Ovary (tissue), 7 donors: ENCODE measurements at regions not wholly inside any gene's neighbourhood (a gene's known extent, or its start where the extent isn't known, plus 50 kb on each side); places are given as distances from the start of the nearest gene placed in this dataset. TPM values are rescaled to one million over a fixed set of nuclear protein-coding genes. Genes with fewer than 3 reads are reported as not detected.

Experiments used
- DNase-seq, 5 donors: peaks; one replicate each; pipeline ENCODE4 v3.0.0-alpha.2; 2019 to 2020
- H3K27ac ChIP-seq, 2 donors: fragments of 200-600 bp; one replicate each; pipeline versions ENCODE4 v1.5.1 to v1.8.0; 2019 to 2022
- H3K27me3 ChIP-seq: fragments of 200-600 bp; one replicate; pipeline ENCODE4 v1.8.0; 2022
- H3K36me3 ChIP-seq: fragments of 200-600 bp; sonication (generic); one replicate; pipeline ENCODE4 v1.5.1; 2019
- H3K4me1 ChIP-seq: one replicate; pipeline ENCODE4 v1.8.1; 2013; ENCODE audit warnings: mild to moderate bottlenecking, moderate library complexity; ENCODE audit not compliant: insufficient read depth
- H3K4me3 ChIP-seq: fragments of 200-600 bp; sonication (generic); one replicate; pipeline ENCODE4 v1.5.1; 2017
- H3K9me3 ChIP-seq, 2 donors: fragments of 200-600 bp in 1 of 2; sonication (generic) in 1 of 2; one replicate each; pipeline versions ENCODE4 v1.5.1 to v1.8.1; 2013 to 2019; ENCODE audit warnings: mild to moderate bottlenecking in 1 of 2, moderate library complexity in 1 of 2
- EP300 ChIP-seq: sonication (generic); formaldehyde crosslinking; IDR thresholded peaks from one replicate; pipeline ENCODE4 v1.6.1; 2017; ENCODE audit warnings: antibody characterized with exemption
- POLR2A ChIP-seq: fragments of 450-650 bp; IDR thresholded peaks from one replicate; pipeline ENCODE4 v1.6.1; 2017; ENCODE audit warnings: antibody characterized with exemption, mild to moderate bottlenecking, moderate library complexity
- WGBS, 3 donors: extraction: QIAGEN DNeasy Blood & Tissue Kit in 1 of 3; methylation state at CpG; one replicate each; pipeline versions ENCODE4 v1.1.5 to v1.1.7; 2013 to 2017; 5-methylcytosine and 5-hydroxymethylcytosine counted together
- intact Hi-C, 4 donors: fragments of 100-400 bp; cut with DNase I; formaldehyde crosslinking; loops; one replicate each; pipeline versions ENCODE4 v1.11.0 to v1.15.1; 2022 to 2023
- small RNA-seq: library from RNA; depleted of rRNA; stranded (forward); fragments of <200 nt; gene quantifications from one replicate; pipeline ENCODE3, GENCODE V24; 2016
- TF ChIP-seq, protein P1 (sequence below), 3 donors: fragments of 450-650 bp in 2 of 3; fragments of 200-600 bp in 1 of 3; IDR thresholded peaks; one replicate each; pipeline versions ENCODE4 v1.5.1 to v1.8.0; 2016 to 2022; ENCODE audit warnings: antibody characterized with exemption in 3 of 3, mild to moderate bottlenecking in 1 of 3
- donor health status: DM: no; HTN: no; CAD: no; lungs with moderate emphysema.
- donor health status: DM: no; HTN: no; CAD: no.
- donor health status: Bipolar disorder and iron deficiency.
- donor health status: DM: no; HTN: no; CAD: no.
- donor health status: DM: yes; HTN: yes; CAD: no.

- no peak overlapping the region for H3K4me3 ChIP-seq
- no peaks in the 10 kb centered on the region for H3K4me1 ChIP-seq
- H3K9me3 ChIP-seq: no peaks in the 10 kb centered on the region
- no peak overlapping the region for H3K27ac ChIP-seq
- TF ChIP-seq EP300: no peak
- TF ChIP-seq POLR2A: no peak
- TF ChIP-seq, protein P1, sequence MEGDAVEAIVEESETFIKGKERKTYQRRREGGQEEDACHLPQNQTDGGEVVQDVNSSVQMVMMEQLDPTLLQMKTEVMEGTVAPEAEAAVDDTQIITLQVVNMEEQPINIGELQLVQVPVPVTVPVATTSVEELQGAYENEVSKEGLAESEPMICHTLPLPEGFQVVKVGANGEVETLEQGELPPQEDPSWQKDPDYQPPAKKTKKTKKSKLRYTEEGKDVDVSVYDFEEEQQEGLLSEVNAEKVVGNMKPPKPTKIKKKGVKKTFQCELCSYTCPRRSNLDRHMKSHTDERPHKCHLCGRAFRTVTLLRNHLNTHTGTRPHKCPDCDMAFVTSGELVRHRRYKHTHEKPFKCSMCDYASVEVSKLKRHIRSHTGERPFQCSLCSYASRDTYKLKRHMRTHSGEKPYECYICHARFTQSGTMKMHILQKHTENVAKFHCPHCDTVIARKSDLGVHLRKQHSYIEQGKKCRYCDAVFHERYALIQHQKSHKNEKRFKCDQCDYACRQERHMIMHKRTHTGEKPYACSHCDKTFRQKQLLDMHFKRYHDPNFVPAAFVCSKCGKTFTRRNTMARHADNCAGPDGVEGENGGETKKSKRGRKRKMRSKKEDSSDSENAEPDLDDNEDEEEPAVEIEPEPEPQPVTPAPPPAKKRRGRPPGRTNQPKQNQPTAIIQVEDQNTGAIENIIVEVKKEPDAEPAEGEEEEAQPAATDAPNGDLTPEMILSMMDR (IDR thresholded peaks at IDR 0.05): no peak
- intact Hi-C loops: no loop called here
- H3K36me3 ChIP-seq: no peaks in the 10 kb centered on the region
- DNase-seq: no peak
- H3K27me3 ChIP-seq: no peaks in the 10 kb centered on the region
Observed at GRCh38 chr5:20050262-20050661, 62.3 kb upstream of the CDH18 start.

GRCh38 chr5:20044460-20044859, 56.5 kb upstream of the CDH18 start:
- no peaks in the 10 kb centered on the region for H3K36me3 ChIP-seq
- TF ChIP-seq, protein P1 (IDR thresholded peaks at IDR 0.05): no peak
- TF ChIP-seq EP300 (no peak), POLR2A (no peak)

DNA sequence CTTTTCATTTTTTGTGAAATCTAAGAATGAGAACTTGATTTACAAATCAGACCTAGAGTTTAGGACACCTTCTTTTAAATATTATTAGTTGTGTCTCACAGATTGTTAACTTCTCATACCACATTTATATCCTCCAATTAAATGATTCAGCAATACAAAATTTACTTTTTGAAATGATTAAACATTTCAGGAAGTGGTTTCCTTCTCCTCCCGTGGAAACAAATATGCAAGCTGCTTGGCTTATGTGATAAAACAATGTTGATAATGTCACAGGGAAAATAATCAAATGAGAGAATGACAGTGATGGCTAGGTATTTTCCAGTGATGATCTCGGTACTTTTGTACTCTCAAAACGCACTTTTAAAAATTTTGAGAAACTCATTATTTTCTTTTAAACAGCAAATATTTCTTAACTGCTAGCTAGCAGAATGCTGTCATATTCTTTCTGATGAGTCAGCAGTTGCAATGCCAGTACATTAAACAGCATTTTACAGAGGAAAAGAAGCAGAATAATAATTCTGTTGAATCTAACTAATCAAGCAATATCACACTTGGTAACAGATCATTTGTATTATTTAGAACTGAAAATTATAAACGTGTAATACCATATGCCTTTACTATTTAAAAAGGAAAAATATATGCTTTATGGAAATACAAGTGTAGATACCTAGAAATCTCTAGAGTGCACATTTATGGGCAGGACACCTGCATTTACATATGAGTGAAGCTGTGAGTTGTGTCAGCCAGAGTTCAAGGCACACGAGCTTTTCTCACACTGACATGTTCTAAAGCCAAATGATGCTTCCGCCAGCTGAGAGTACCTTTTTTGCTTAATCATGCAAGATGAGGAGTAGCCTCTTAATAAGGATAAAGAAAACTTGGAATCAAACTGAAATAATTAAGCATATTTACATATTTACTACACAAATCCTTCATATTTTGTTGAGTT, 53.6 kb upstream of the CDH18 start:
- 15 to 20% (median 17%) methylated on average over 6 of the region's 6 CpGs for WGBS, 3 donors
- Histone ChIP-seq H3K36me3 (no peaks in the 10 kb centered on the region), H3K9me3 (no peaks in the 10 kb centered on the region), H3K4me1 (no peaks in the 10 kb centered on the region), H3K27ac (no peak overlapping the region), H3K4me3 (no peak overlapping the region), H3K27me3 (no peaks in the 10 kb centered on the region)
- TF ChIP-seq, protein P1 (IDR thresholded peaks at IDR 0.05): no peak
- TF ChIP-seq EP300 (no peak), POLR2A (no peak)
- intact Hi-C loops: no loop called here
- DNase-seq: no peak

More at GRCh38 chr5:20044460-20044859, 56.5 kb upstream of the CDH18 start:
- Histone ChIP-seq H3K27me3 (no peaks in the 10 kb centered on the region), H3K27ac (no peak overlapping the region), H3K4me1 (no peaks in the 10 kb centered on the region), H3K9me3 (no peaks in the 10 kb centered on the region), H3K4me3 (no peak overlapping the region)
- DNase-seq: no peak
- intact Hi-C loops: no loop called here

- Histone ChIP-seq H3K4me3 (no peak overlapping the region), H3K36me3 (no peaks in the 10 kb centered on the region), H3K27me3 (no peaks in the 10 kb centered on the region), H3K27ac (no peak overlapping the region), H3K4me1 (no peaks in the 10 kb centered on the region), H3K9me3 (no peaks in the 10 kb centered on the region)
- no peak for DNase-seq
- WGBS, 3 donors: 89 to 92% (median 90%) methylated on average over 4 of the region's 4 CpGs
- TF ChIP-seq EP300 (no peak), POLR2A (no peak)
- TF ChIP-seq, protein P1 (IDR thresholded peaks at IDR 0.05): no peak
- intact Hi-C loops: no loop called here
Observed at GRCh38 chr5:20040901-20041300, 52.9 kb upstream of the CDH18 start.

Small RNA genes lying in the stretch of these regions (small RNA-seq; reads per million reads assigned to genes)
- gene AC093303.1: not detected
